ENCODE measurements at regions not wholly inside any gene's neighbourhood (a gene's known extent, or its start where the extent isn't known, plus 50 kb on each side); places are given as distances from the start of the nearest gene placed in this dataset.

DNA sequence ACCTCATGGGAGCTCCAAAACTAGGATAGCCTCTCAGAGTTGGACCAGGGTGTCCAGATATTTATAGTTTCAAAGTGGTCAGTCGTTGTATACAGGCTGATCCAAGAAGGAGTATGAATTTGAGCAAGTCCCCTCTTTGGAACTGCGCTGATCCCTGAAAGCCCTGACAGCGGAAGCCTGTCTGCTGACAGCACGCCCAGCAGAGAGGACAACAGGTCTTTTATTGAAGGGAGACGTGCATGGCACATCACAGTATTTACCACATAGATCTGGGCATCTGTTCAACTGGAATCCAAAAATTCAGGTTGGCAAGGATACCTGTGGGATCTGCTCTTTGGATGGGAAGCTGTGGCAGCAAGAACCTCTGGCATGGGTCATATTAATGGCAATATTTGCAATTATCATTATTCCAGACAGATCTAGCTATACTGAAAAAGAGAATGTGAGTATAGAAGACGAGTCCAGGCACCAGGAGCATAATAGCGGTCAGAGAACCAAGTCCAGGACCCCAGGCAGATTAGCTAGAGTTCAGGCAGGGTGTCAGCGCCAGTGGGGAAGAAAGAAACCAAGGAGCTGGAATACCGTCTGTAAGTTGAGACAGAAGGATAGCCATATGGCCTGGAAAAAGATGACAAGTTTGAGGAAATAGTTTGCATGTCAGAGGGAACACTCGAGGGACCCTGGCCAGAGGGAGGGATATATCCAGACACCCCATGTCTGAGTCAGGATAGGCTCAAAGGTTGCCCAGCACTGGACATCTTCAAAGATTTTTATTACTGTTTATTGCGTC, 260.4 kb upstream of the FANCL start:
- Histone ChIP-seq H3K4me1 (ENCODE audit: control insufficient read depth, insufficient read depth, low read length) (no peaks in the 10 kb centered on the region), H3K27me3 (ENCODE audit: control insufficient read depth, insufficient read depth, low read length, poor library complexity, severe bottlenecking) (no peaks in the 10 kb centered on the region), H3K9ac (ENCODE audit: extremely low read depth, low read length, poor library complexity, severe bottlenecking) (no peak overlapping the region), H3K27ac (ENCODE audit: low read depth, low read length) (no peak overlapping the region), H3K36me3 (ENCODE audit: control insufficient read depth, insufficient read depth, low read length) (no peaks in the 10 kb centered on the region), H3K4me3 (ENCODE audit: low read length) (no peak overlapping the region), H3K9me3 (ENCODE audit: control insufficient read depth, low read length) (no peaks in the 10 kb centered on the region)
- H3K27ac Mint-ChIP-seq, result no peak overlapping the region
- WGBS, 2 experiments (ENCODE audit: insufficient coverage in 1 of 2, insufficient read length in 1 of 2), result 92 to 95% methylated on average over 10 to 11 of the region's 11 CpGs
- H3K27me3 Mint-ChIP-seq (ENCODE audit: insufficient read depth), result no peaks in the 10 kb centered on the region
- DNase-seq, result no peak
- H3K4me3 Mint-ChIP-seq, result no peak overlapping the region
- H3K4me1 Mint-ChIP-seq, result peaks cover 15% of the 10 kb centered on the region
- TF ChIP-seq, protein P1, sequence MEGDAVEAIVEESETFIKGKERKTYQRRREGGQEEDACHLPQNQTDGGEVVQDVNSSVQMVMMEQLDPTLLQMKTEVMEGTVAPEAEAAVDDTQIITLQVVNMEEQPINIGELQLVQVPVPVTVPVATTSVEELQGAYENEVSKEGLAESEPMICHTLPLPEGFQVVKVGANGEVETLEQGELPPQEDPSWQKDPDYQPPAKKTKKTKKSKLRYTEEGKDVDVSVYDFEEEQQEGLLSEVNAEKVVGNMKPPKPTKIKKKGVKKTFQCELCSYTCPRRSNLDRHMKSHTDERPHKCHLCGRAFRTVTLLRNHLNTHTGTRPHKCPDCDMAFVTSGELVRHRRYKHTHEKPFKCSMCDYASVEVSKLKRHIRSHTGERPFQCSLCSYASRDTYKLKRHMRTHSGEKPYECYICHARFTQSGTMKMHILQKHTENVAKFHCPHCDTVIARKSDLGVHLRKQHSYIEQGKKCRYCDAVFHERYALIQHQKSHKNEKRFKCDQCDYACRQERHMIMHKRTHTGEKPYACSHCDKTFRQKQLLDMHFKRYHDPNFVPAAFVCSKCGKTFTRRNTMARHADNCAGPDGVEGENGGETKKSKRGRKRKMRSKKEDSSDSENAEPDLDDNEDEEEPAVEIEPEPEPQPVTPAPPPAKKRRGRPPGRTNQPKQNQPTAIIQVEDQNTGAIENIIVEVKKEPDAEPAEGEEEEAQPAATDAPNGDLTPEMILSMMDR (conservative IDR thresholded peaks at IDR 0.05), result no peak
- no peaks in the 10 kb centered on the region for H3K9me3 Mint-ChIP-seq
- no peaks in the 10 kb centered on the region for H3K36me3 Mint-ChIP-seq (ENCODE audit: low read depth)

- H3K27ac Mint-ChIP-seq, result peak overlapping the region; percentile 56
These were observed 256.0 kb upstream of the FANCL start for GRCh38 chr2:58497168-58497567.

DNA sequence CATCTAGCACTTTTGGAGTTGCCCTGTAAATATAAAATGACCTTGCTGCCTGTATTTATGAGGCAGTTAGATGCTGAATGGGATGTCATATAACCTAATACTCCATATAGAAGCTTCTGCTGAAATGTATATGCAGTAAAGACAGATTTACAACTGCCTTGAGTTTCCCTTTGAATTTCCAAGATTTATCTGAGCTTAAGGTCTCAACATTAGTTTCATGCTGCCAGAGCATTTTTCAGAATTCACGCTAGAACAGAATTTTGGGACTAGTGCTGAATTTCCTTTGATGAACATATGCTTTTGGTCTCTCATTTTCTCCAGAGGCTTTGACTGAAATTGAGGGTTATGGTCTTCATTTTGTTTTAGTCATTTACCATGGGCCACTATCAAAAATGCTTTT, 254.7 kb upstream of the FANCL start:
- Histone ChIP-seq H3K27me3 (ENCODE audit: control insufficient read depth, insufficient read depth, low read length, poor library complexity, severe bottlenecking) (no peaks in the 10 kb centered on the region), H3K9me3 (ENCODE audit: control insufficient read depth, low read length) (no peaks in the 10 kb centered on the region), H3K27ac (ENCODE audit: low read depth, low read length) (no peak overlapping the region), H3K9ac (ENCODE audit: extremely low read depth, low read length, poor library complexity, severe bottlenecking) (no peak overlapping the region), H3K36me3 (ENCODE audit: control insufficient read depth, insufficient read depth, low read length) (no peaks in the 10 kb centered on the region), H3K4me1 (ENCODE audit: control insufficient read depth, insufficient read depth, low read length) (no peaks in the 10 kb centered on the region), H3K4me3 (ENCODE audit: low read length) (no peak overlapping the region)
- no peak overlapping the region for H3K4me3 Mint-ChIP-seq
- no peaks in the 10 kb centered on the region for H3K9me3 Mint-ChIP-seq
- H3K27me3 Mint-ChIP-seq (ENCODE audit: insufficient read depth), result no peaks in the 10 kb centered on the region
- WGBS, 2 experiments (ENCODE audit: insufficient coverage in 1 of 2, insufficient read length in 1 of 2), result 97 to 100% methylated on average over 1 of the region's 1 CpG
- DNase-seq, result no peak
- peaks cover 20% of the 10 kb centered on the region for H3K4me1 Mint-ChIP-seq
- no peak overlapping the region for H3K27ac Mint-ChIP-seq
- TF ChIP-seq, protein P1 (conservative IDR thresholded peaks at IDR 0.05), result no peak
- H3K36me3 Mint-ChIP-seq (ENCODE audit: low read depth), result peaks cover 3% of the 10 kb centered on the region

More at GRCh38 chr2:58497168-58497567, 256.0 kb upstream of the FANCL start:
- WGBS, 2 experiments (ENCODE audit: insufficient coverage in 1 of 2, insufficient read length in 1 of 2), result 6 to 30% methylated on average over 2 to 3 of the region's 3 CpGs
- Histone ChIP-seq H3K36me3 (ENCODE audit: control insufficient read depth, insufficient read depth, low read length) (no peaks in the 10 kb centered on the region), H3K4me1 (ENCODE audit: control insufficient read depth, insufficient read depth, low read length) (no peaks in the 10 kb centered on the region), H3K9ac (ENCODE audit: extremely low read depth, low read length, poor library complexity, severe bottlenecking) (no peak overlapping the region), H3K27ac (ENCODE audit: low read depth, low read length) (no peak overlapping the region), H3K27me3 (ENCODE audit: control insufficient read depth, insufficient read depth, low read length, poor library complexity, severe bottlenecking) (no peaks in the 10 kb centered on the region), H3K4me3 (ENCODE audit: low read length) (no peak overlapping the region), H3K9me3 (ENCODE audit: control insufficient read depth, low read length) (no peaks in the 10 kb centered on the region)
- TF ChIP-seq, protein P1 (conservative IDR thresholded peaks at IDR 0.05), result no peak
- no peak overlapping the region for H3K4me3 Mint-ChIP-seq
- H3K27me3 Mint-ChIP-seq (ENCODE audit: insufficient read depth), result no peaks in the 10 kb centered on the region
- no peaks in the 10 kb centered on the region for H3K9me3 Mint-ChIP-seq
- peak; percentile 74 for DNase-seq
- peaks cover 21% of the 10 kb centered on the region for H3K4me1 Mint-ChIP-seq
- H3K36me3 Mint-ChIP-seq (ENCODE audit: low read depth), result no peaks in the 10 kb centered on the region

Measured in endodermal cell (in vitro differentiated cells).